ENCODE measurements at regions not wholly inside any gene's neighbourhood (a gene's known extent, or its start where the extent isn't known, plus 50 kb on each side); places are given as distances from the start of the nearest gene placed in this dataset.
A peak's percentile ranks its signal among the peaks of the same experiment; 100 is the strongest.

- peak in 4 of 5 donors; percentile 33 to 51 (median 43) for DNase-seq
- H3K36me3 ChIP-seq, result no peaks in the 10 kb centered on the region
- intact Hi-C loops (cut with DNase I), result loop anchor here in 1 of 4 donors (10.0 kb wide), 1 partner anchor 183 kb away; no protein-coding TSS in a partner anchor
- no peaks in the 10 kb centered on the region for H3K9me3 ChIP-seq
- no peaks in the 10 kb centered on the region for H3K27me3 ChIP-seq
- TF ChIP-seq EP300 (IDR thresholded peaks at IDR 0.05) (no peak), CTCF (IDR thresholded peaks at IDR 0.05) (no peak), POLR2A (IDR thresholded peaks at IDR 0.05) (no peak)
- WGBS, 3 donors, result 13 to 23% (median 22%) methylated on average over 4 of the region's 4 CpGs
- no peak overlapping the region for H3K4me3 ChIP-seq
- H3K27ac ChIP-seq, result peak overlapping the region in 1 of 2 donors; percentile 66
- peaks cover 6% of the 10 kb centered on the region for H3K4me1 ChIP-seq (ENCODE audit: insufficient read depth)
Observed at GRCh38 chr11:95512177-95512576, 277.4 kb downstream of the FAM76B start.

GRCh38 chr11:95508219-95508890 lies 277.4 kb upstream of the SESN3 start:
- H3K9me3 ChIP-seq, result no peaks in the 10 kb centered on the region
- intact Hi-C loops (cut with DNase I), result no loop called here
- DNase-seq, result no peak
- H3K4me3 ChIP-seq, result no peak overlapping the region
- WGBS, 3 donors, result 66 to 73% (median 72%) methylated on average over 7 of the region's 7 CpGs
- TF ChIP-seq EP300 (IDR thresholded peaks at IDR 0.05) (no peak), CTCF (IDR thresholded peaks at IDR 0.05) (no peak), POLR2A (IDR thresholded peaks at IDR 0.05) (no peak)
- H3K4me1 ChIP-seq (ENCODE audit: insufficient read depth), result peaks cover 4% of the 10 kb centered on the region
- no peak overlapping the region for H3K27ac ChIP-seq
- no peaks in the 10 kb centered on the region for H3K36me3 ChIP-seq
- H3K27me3 ChIP-seq, result no peaks in the 10 kb centered on the region

- TF ChIP-seq POLR2A (IDR thresholded peaks at IDR 0.05) (no peak), EP300 (IDR thresholded peaks at IDR 0.05) (no peak), CTCF (IDR thresholded peaks at IDR 0.05) (no peak)
- intact Hi-C loops (cut with DNase I), result no loop called here
Observed at GRCh38 chr11:95507794-95508193, 276.8 kb upstream of the SESN3 start.

GRCh38 chr11:95506777-95507176 lies 275.8 kb upstream of the SESN3 start:
- WGBS, 3 donors, result 89 to 92% (median 91%) methylated on average over 2 of the region's 2 CpGs
- peaks cover under 1% of the 10 kb centered on the region for H3K4me1 ChIP-seq (ENCODE audit: insufficient read depth)

More at GRCh38 chr11:95507794-95508193, 276.8 kb upstream of the SESN3 start:
- WGBS, 3 donors, result 72 to 80% (median 79%) methylated on average over 3 of the region's 3 CpGs
- H3K36me3 ChIP-seq, result no peaks in the 10 kb centered on the region
- H3K9me3 ChIP-seq, result no peaks in the 10 kb centered on the region
- no peak overlapping the region for H3K27ac ChIP-seq
- no peak overlapping the region for H3K4me3 ChIP-seq
- no peaks in the 10 kb centered on the region for H3K27me3 ChIP-seq
- peaks cover 2% of the 10 kb centered on the region for H3K4me1 ChIP-seq (ENCODE audit: insufficient read depth)
- DNase-seq, result no peak

More at GRCh38 chr11:95506777-95507176, 275.8 kb upstream of the SESN3 start:
- TF ChIP-seq CTCF (IDR thresholded peaks at IDR 0.05) (no peak), POLR2A (IDR thresholded peaks at IDR 0.05) (no peak), EP300 (IDR thresholded peaks at IDR 0.05) (no peak)
- Histone ChIP-seq H3K27ac (no peak overlapping the region), H3K4me3 (no peak overlapping the region), H3K27me3 (no peaks in the 10 kb centered on the region), H3K36me3 (no peaks in the 10 kb centered on the region), H3K9me3 (no peaks in the 10 kb centered on the region)
- intact Hi-C loops (cut with DNase I), result no loop called here
- no peak for DNase-seq

Data from ovary (tissue), 7 donors.